ENCODE measurements at regions not wholly inside any gene's neighbourhood (a gene's known extent, or its start where the extent isn't known, plus 50 kb on each side); places are given as distances from the start of the nearest gene placed in this dataset.

- TF ChIP-seq REST (IDR thresholded peaks at IDR 0.05) (no peak), RXRA (IDR thresholded peaks at IDR 0.05) (no peak), EGR1 (IDR thresholded peaks at IDR 0.05; ENCODE audit: low read depth in 2 of 2) (no peak), HNF4G (IDR thresholded peaks at IDR 0.05) (no peak), HNF4A (conservative IDR thresholded peaks at IDR 0.05) (no peak)
Measured at GRCh38 chr2:142536492-142536891, 341.0 kb upstream of the KYNU start (continued).

- H3K9me3 ChIP-seq (ENCODE audit: control insufficient read depth in 4 of 4, low read length in 3 of 4), result no peaks in the 10 kb centered on the region
- H3K27me3 ChIP-seq (ENCODE audit: control insufficient read depth in 4 of 4, insufficient read depth in 4 of 4, low read length in 3 of 4), result no peaks in the 10 kb centered on the region
- H3K36me3 ChIP-seq (ENCODE audit: control insufficient read depth in 4 of 4, insufficient read depth in 3 of 4, low read depth in 1 of 4, low read length in 3 of 4), result no peaks in the 10 kb centered on the region
- no peaks in the 10 kb centered on the region for H3K4me1 ChIP-seq (ENCODE audit: control insufficient read depth in 4 of 4, insufficient read depth in 4 of 4, low read length in 3 of 4)
- TF ChIP-seq RXRA (IDR thresholded peaks at IDR 0.05) (no peak), FOXA1 (IDR thresholded peaks at IDR 0.05) (no peak), RAD21 (IDR thresholded peaks at IDR 0.05) (no peak), SP1 (IDR thresholded peaks at IDR 0.05) (no peak), MAX (IDR thresholded peaks at IDR 0.05) (no peak), NR2F2 (IDR thresholded peaks at IDR 0.05) (no peak), REST (IDR thresholded peaks at IDR 0.05) (no peak), HNF4G (IDR thresholded peaks at IDR 0.05) (no peak), EGR1 (IDR thresholded peaks at IDR 0.05; ENCODE audit: low read depth in 2 of 2) (no peak), TAF1 (conservative IDR thresholded peaks at IDR 0.05) (no peak)
- H3K27ac ChIP-seq (ENCODE audit: low read depth in 1 of 2, low read length in 2 of 2), result no peak overlapping the region
- H3K4me3 ChIP-seq (ENCODE audit: low read depth in 1 of 3, low read length in 3 of 3), result no peak overlapping the region
- H3K9ac ChIP-seq (ENCODE audit: low read depth in 1 of 2, low read length in 2 of 2), result no peak overlapping the region
- no peak for DNase-seq (ENCODE audit: low spot score)
Measured at GRCh38 chr2:142535311-142535710, 342.2 kb upstream of the KYNU start.

GRCh38 chr2:142533177-142533576 lies 344.3 kb upstream of the KYNU start:
- Histone ChIP-seq H3K9ac (ENCODE audit: low read depth in 1 of 2, low read length in 2 of 2) (no peak overlapping the region), H3K36me3 (ENCODE audit: control insufficient read depth in 4 of 4, insufficient read depth in 3 of 4, low read depth in 1 of 4, low read length in 3 of 4) (no peaks in the 10 kb centered on the region), H3K27ac (ENCODE audit: low read depth in 1 of 2, low read length in 2 of 2) (no peak overlapping the region), H3K4me3 (ENCODE audit: low read depth in 1 of 3, low read length in 3 of 3) (no peak overlapping the region), H3K4me1 (ENCODE audit: control insufficient read depth in 4 of 4, insufficient read depth in 4 of 4, low read length in 3 of 4) (no peaks in the 10 kb centered on the region), H3K9me3 (ENCODE audit: control insufficient read depth in 4 of 4, low read length in 3 of 4) (no peaks in the 10 kb centered on the region), H3K27me3 (ENCODE audit: control insufficient read depth in 4 of 4, insufficient read depth in 4 of 4, low read length in 3 of 4) (no peaks in the 10 kb centered on the region)
- no peak for DNase-seq (ENCODE audit: low spot score)
- TF ChIP-seq SP1 (IDR thresholded peaks at IDR 0.05), result no peak
- no peak for TF ChIP-seq MAX (IDR thresholded peaks at IDR 0.05)
- TF ChIP-seq ATF3 (IDR thresholded peaks at IDR 0.05), result no peak
- no peak for TF ChIP-seq NR2F2 (IDR thresholded peaks at IDR 0.05)
- no peak for TF ChIP-seq RAD21 (IDR thresholded peaks at IDR 0.05)
- TF ChIP-seq HNF4G (IDR thresholded peaks at IDR 0.05), result no peak
- no peak for TF ChIP-seq GABPA (IDR thresholded peaks at IDR 0.05 in 1 of 2, conservative IDR thresholded peaks at IDR 0.05 in 1 of 2)
- TF ChIP-seq REST (IDR thresholded peaks at IDR 0.05), result no peak
- 80% methylated on average over 5 of the region's 5 CpGs for WGBS
